Stimulated activated effector memory CD8-positive, alpha-beta T cell treated with anti-CD3 and anti-CD28 coated beads, Interleukin-12 subunit alpha, Interleukin-12 subunit beta, amount 100 ng/mL, for 72 hours (primary cell): ENCODE measurements at regions not wholly inside any gene's neighbourhood (a gene's known extent, or its start where the extent isn't known, plus 50 kb on each side); places are given as distances from the start of the nearest gene placed in this dataset.
"Not testable (repeated sequence)": the region's sequence is repeated elsewhere in the genome, so short reads cannot be mapped to it uniquely, and the experiment has no call there.

Source experiments
- ATAC-seq: fragments of 150-1000 bp; cut with Tn5 transposase; 2 replicates; pipeline ENCODE4 v1.10.0; 2021
- DNase-seq, 2 donors: peaks; one replicate each; pipeline ENCODE4 v3.0.0; 2021 to 2022; ENCODE audit warnings: low spot score in 2 of 2
- H3K27ac Mint-ChIP-seq: one replicate; pipeline ENCODE4 v1.8.0; 2022; ENCODE audit warnings: mild to moderate bottlenecking, mixed read lengths
- H3K36me3 Mint-ChIP-seq: one replicate; pipeline ENCODE4 v1.8.0; 2022; ENCODE audit warnings: mild to moderate bottlenecking, mixed read lengths
- H3K4me1 Mint-ChIP-seq: one replicate; pipeline ENCODE4 v1.8.0; 2022; ENCODE audit warnings: mixed read lengths
- H3K4me3 Mint-ChIP-seq: one replicate; pipeline ENCODE4 v1.8.0; 2022; ENCODE audit warnings: mild to moderate bottlenecking, mixed read lengths
- H3K9me3 Mint-ChIP-seq: one replicate; pipeline ENCODE4 v1.8.0; 2022; ENCODE audit warnings: mixed read lengths

GRCh38 chr5:71771191-71771590, 52.1 kb downstream of the CARTPT start:
- H3K4me1 Mint-ChIP-seq = no peaks in the 10 kb centered on the region
- ATAC-seq (no peak), DNase-seq (no peak)
- no peak overlapping the region for H3K4me3 Mint-ChIP-seq
- H3K9me3 Mint-ChIP-seq = no peaks in the 10 kb centered on the region
- no peak overlapping the region for H3K27ac Mint-ChIP-seq
- no peaks in the 10 kb centered on the region for H3K36me3 Mint-ChIP-seq

- DNase-seq = no peak
- no peak overlapping the region for H3K4me3 Mint-ChIP-seq
- H3K27ac Mint-ChIP-seq = no peak overlapping the region
- ATAC-seq = no peak
- H3K4me1 Mint-ChIP-seq = no peaks in the 10 kb centered on the region
- H3K9me3 Mint-ChIP-seq = no peaks in the 10 kb centered on the region
- no peaks in the 10 kb centered on the region for H3K36me3 Mint-ChIP-seq
Measured at GRCh38 chr5:71778678-71779276, 59.7 kb downstream of the CARTPT start.

GRCh38 chr5:71780597-71780996, 61.5 kb downstream of the CARTPT start:
- H3K36me3 Mint-ChIP-seq = no peaks in the 10 kb centered on the region
- no peak for DNase-seq
- no peak overlapping the region for H3K4me3 Mint-ChIP-seq
- no peak for ATAC-seq
- no peaks in the 10 kb centered on the region for H3K9me3 Mint-ChIP-seq
- H3K27ac Mint-ChIP-seq = no peak overlapping the region
- H3K4me1 Mint-ChIP-seq = no peaks in the 10 kb centered on the region

GRCh38 chr5:71782393-71782770, 63.3 kb downstream of the CARTPT start:
- no peak overlapping the region for H3K4me3 Mint-ChIP-seq
- no peaks in the 10 kb centered on the region for H3K36me3 Mint-ChIP-seq
- H3K4me1 Mint-ChIP-seq = no peaks in the 10 kb centered on the region
- no peaks in the 10 kb centered on the region for H3K9me3 Mint-ChIP-seq
- H3K27ac Mint-ChIP-seq = no peak overlapping the region
- DNase-seq (no peak), ATAC-seq (no peak)

GRCh38 chr5:71782771-71783770, 64.0 kb downstream of the CARTPT start:
- Mint-ChIP-seq H3K36me3 (no peaks in the 10 kb centered on the region), H3K9me3 (no peaks in the 10 kb centered on the region), H3K4me3 (no peak overlapping the region), H3K4me1 (no peaks in the 10 kb centered on the region), H3K27ac (no peak overlapping the region)
- DNase-seq (peak in 1 of 2 donors; percentile 59), ATAC-seq (peak; percentile 89)

GRCh38 chr5:71783891-71784290, 64.8 kb downstream of the CARTPT start:
- ATAC-seq = no peak

GRCh38 chr5:71786337-71787055, 67.4 kb downstream of the CARTPT start:
- Mint-ChIP-seq H3K4me1 (no peaks in the 10 kb centered on the region), H3K4me3 (no peak overlapping the region), H3K9me3 (peaks cover 8% of the 10 kb centered on the region), H3K36me3 (no peaks in the 10 kb centered on the region), H3K27ac (no peak overlapping the region)
- DNase-seq (no peak), ATAC-seq (no peak)

More at GRCh38 chr5:71783891-71784290, 64.8 kb downstream of the CARTPT start:
- Mint-ChIP-seq H3K9me3 (peaks cover 4% of the 10 kb centered on the region), H3K36me3 (no peaks in the 10 kb centered on the region), H3K4me1 (no peaks in the 10 kb centered on the region), H3K4me3 (no peak overlapping the region), H3K27ac (no peak overlapping the region)
- DNase-seq = no peak

GRCh38 chr5:71788794-71789193, 69.7 kb downstream of the CARTPT start:
- ATAC-seq (no peak), DNase-seq (no peak)
- H3K4me1 Mint-ChIP-seq = no peaks in the 10 kb centered on the region
- no peak overlapping the region for H3K27ac Mint-ChIP-seq
- peaks cover 13% of the 10 kb centered on the region for H3K9me3 Mint-ChIP-seq
- H3K36me3 Mint-ChIP-seq = no peaks in the 10 kb centered on the region
- no peak overlapping the region for H3K4me3 Mint-ChIP-seq

GRCh38 chr5:71789746-71790145, 70.7 kb downstream of the CARTPT start:
- Mint-ChIP-seq H3K4me3 (no peak overlapping the region), H3K36me3 (no peaks in the 10 kb centered on the region), H3K4me1 (no peaks in the 10 kb centered on the region), H3K9me3 (peaks cover 13% of the 10 kb centered on the region), H3K27ac (no peak overlapping the region)
- DNase-seq = no peak
- ATAC-seq = no peak

- Mint-ChIP-seq H3K4me3 (no peak overlapping the region), H3K4me1 (no peaks in the 10 kb centered on the region), H3K27ac (no peak overlapping the region), H3K36me3 (no peaks in the 10 kb centered on the region), H3K9me3 (peaks cover 13% of the 10 kb centered on the region)
- DNase-seq = no peak
- no peak for ATAC-seq
Measured at GRCh38 chr5:71790433-71790832, 71.4 kb downstream of the CARTPT start.

- not testable (repeated sequence) for DNase-seq, ATAC-seq, H3K36me3 Mint-ChIP-seq, H3K4me1 Mint-ChIP-seq, H3K27ac Mint-ChIP-seq, H3K4me3 Mint-ChIP-seq
- H3K9me3 Mint-ChIP-seq = peaks cover 13% of the 10 kb centered on the region
Measured at GRCh38 chr5:71792041-71792440, 73.0 kb downstream of the CARTPT start.

GRCh38 chr5:71794061-71794695, 75.1 kb downstream of the CARTPT start:
- DNase-seq = no peak
- Mint-ChIP-seq H3K4me1 (no peaks in the 10 kb centered on the region), H3K9me3 (peaks cover 11% of the 10 kb centered on the region), H3K27ac (no peak overlapping the region), H3K36me3 (no peaks in the 10 kb centered on the region), H3K4me3 (no peak overlapping the region)
- no peak for ATAC-seq

- no peak for DNase-seq
- ATAC-seq = no peak
- Mint-ChIP-seq H3K27ac (no peak overlapping the region), H3K4me1 (no peaks in the 10 kb centered on the region), H3K4me3 (no peak overlapping the region), H3K36me3 (no peaks in the 10 kb centered on the region), H3K9me3 (peaks cover 2% of the 10 kb centered on the region)
Measured at GRCh38 chr5:71802673-71803072, 83.6 kb downstream of the CARTPT start.

- ATAC-seq (no peak), DNase-seq (no peak)
- Mint-ChIP-seq H3K9me3 (no peaks in the 10 kb centered on the region), H3K27ac (no peak overlapping the region), H3K36me3 (no peaks in the 10 kb centered on the region), H3K4me1 (no peaks in the 10 kb centered on the region), H3K4me3 (no peak overlapping the region)
Measured at GRCh38 chr5:71806711-71807110, 87.6 kb downstream of the CARTPT start.

GRCh38 chr5:71807909-71808308, 88.8 kb downstream of the CARTPT start:
- no peak overlapping the region for H3K27ac Mint-ChIP-seq
- no peak for DNase-seq
- no peaks in the 10 kb centered on the region for H3K4me1 Mint-ChIP-seq
- H3K4me3 Mint-ChIP-seq = no peak overlapping the region
- no peaks in the 10 kb centered on the region for H3K36me3 Mint-ChIP-seq
- ATAC-seq = no peak
- H3K9me3 Mint-ChIP-seq = no peaks in the 10 kb centered on the region
